NCI-H146 (cell line): ENCODE measurements at regions not wholly inside any gene's neighbourhood (a gene's known extent, or its start where the extent isn't known, plus 50 kb on each side); places are given as distances from the start of the nearest gene placed in this dataset.

ENCODE experiments used
- DNase-seq: peaks from one replicate; lab custom pipeline; 2025; lab: John Stamatoyannopoulos, UW

GRCh38 chr1:60984062-60984799 lies 98.1 kb upstream of the NFIA start:
- no peak for DNase-seq

- DNase-seq: no peak
Observed at GRCh38 chr1:60983701-60984061, 98.7 kb upstream of the NFIA start.

- no peak for DNase-seq
Observed at GRCh38 chr1:60982539-60982938, 99.8 kb upstream of the NFIA start.

- no peak for DNase-seq
Observed at GRCh38 chr1:60981357-60981756, 101.0 kb upstream of the NFIA start.

- DNase-seq: no peak
Observed at GRCh38 chr1:60978421-60979357, 103.7 kb upstream of the NFIA start.

- DNase-seq: no peak
Observed at GRCh38 chr1:60977661-60978060, 104.7 kb upstream of the NFIA start.

- DNase-seq: no peak
Observed at GRCh38 chr1:60974524-60975372, 107.6 kb upstream of the NFIA start.

GRCh38 chr1:60973668-60974067 lies 108.7 kb upstream of the NFIA start:
- no peak for DNase-seq

- no peak for DNase-seq
Observed at GRCh38 chr1:60972841-60973364, 109.5 kb upstream of the NFIA start.

GRCh38 chr1:60971330-60971729 lies 111.0 kb upstream of the NFIA start:
- DNase-seq: no peak

- DNase-seq: no peak
Observed at GRCh38 chr1:60969971-60970509, 112.3 kb upstream of the NFIA start.

- DNase-seq: no peak
Observed at GRCh38 chr1:60965280-60965854, 117.0 kb upstream of the NFIA start.

GRCh38 chr1:60963167-60963940 lies 119.0 kb upstream of the NFIA start:
- DNase-seq: no peak

- no peak for DNase-seq
Observed at GRCh38 chr1:60960891-60961461, 121.4 kb upstream of the NFIA start.

- no peak for DNase-seq
Observed at GRCh38 chr1:60959701-60960100, 122.7 kb upstream of the NFIA start.

GRCh38 chr1:60958001-60958400 lies 124.4 kb upstream of the NFIA start:
- no peak for DNase-seq

GRCh38 chr1:60956520-60956919 lies 125.8 kb upstream of the NFIA start:
- DNase-seq: no peak

GRCh38 chr1:60952612-60953111 lies 129.7 kb upstream of the NFIA start:
- no peak for DNase-seq

GRCh38 chr1:60950224-60951063 lies 131.9 kb upstream of the NFIA start:
- no peak for DNase-seq
